HL-60/S4 treated with retinoic acid at 250 ng/mL for 4 days and 3 days (cell line): ENCODE measurements at regions not wholly inside any gene's neighbourhood (a gene's known extent, or its start where the extent isn't known, plus 50 kb on each side); places are given as distances from the start of the nearest gene placed in this dataset.
"Not testable (repeated sequence)": the region's sequence is repeated elsewhere in the genome, so short reads cannot be mapped to it uniquely, and the experiment has no call there.

Experiments used
- in situ Hi-C: fragments of 300-500 bp; cut with MboI; formaldehyde crosslinking; loops from 2 replicates; pipeline ENCODE4 v1.7.0; 2022; ENCODE audit warnings: low sequenced_read_pairs

GRCh38 chr17:68670967-68671693 is 70.0 kb upstream of the FAM20A start:
- in situ Hi-C loops: no loop called here

GRCh38 chr17:68666438-68666837 is 65.3 kb upstream of the FAM20A start:
- in situ Hi-C loops: not testable (repeated sequence)

- in situ Hi-C loops: no loop called here
These were observed 64.2 kb upstream of the FAM20A start for GRCh38 chr17:68665373-68665772.

GRCh38 chr17:68662479-68662878 is 61.3 kb upstream of the FAM20A start:
- in situ Hi-C loops: no loop called here

- in situ Hi-C loops: no loop called here
These were observed 60.9 kb upstream of the FAM20A start for GRCh38 chr17:68662037-68662432.

- in situ Hi-C loops: no loop called here
These were observed 60.3 kb upstream of the FAM20A start for GRCh38 chr17:68661265-68662036.

GRCh38 chr17:68660302-68660701 is 59.1 kb upstream of the FAM20A start:
- in situ Hi-C loops: no loop called here

GRCh38 chr17:68658999-68659780 is 58.0 kb upstream of the FAM20A start:
- in situ Hi-C loops: no loop called here

- in situ Hi-C loops: no loop called here
These were observed 56.4 kb upstream of the FAM20A start for GRCh38 chr17:68657576-68657975.

- in situ Hi-C loops: no loop called here
These were observed 56.0 kb upstream of the FAM20A start for GRCh38 chr17:68657166-68657565.

- in situ Hi-C loops: no loop called here
These were observed 55.5 kb upstream of the FAM20A start for GRCh38 chr17:68656666-68657065.
